ENCODE measurements at regions not wholly inside any gene's neighbourhood (a gene's known extent, or its start where the extent isn't known, plus 50 kb on each side); places are given as distances from the start of the nearest gene placed in this dataset.

DNA sequence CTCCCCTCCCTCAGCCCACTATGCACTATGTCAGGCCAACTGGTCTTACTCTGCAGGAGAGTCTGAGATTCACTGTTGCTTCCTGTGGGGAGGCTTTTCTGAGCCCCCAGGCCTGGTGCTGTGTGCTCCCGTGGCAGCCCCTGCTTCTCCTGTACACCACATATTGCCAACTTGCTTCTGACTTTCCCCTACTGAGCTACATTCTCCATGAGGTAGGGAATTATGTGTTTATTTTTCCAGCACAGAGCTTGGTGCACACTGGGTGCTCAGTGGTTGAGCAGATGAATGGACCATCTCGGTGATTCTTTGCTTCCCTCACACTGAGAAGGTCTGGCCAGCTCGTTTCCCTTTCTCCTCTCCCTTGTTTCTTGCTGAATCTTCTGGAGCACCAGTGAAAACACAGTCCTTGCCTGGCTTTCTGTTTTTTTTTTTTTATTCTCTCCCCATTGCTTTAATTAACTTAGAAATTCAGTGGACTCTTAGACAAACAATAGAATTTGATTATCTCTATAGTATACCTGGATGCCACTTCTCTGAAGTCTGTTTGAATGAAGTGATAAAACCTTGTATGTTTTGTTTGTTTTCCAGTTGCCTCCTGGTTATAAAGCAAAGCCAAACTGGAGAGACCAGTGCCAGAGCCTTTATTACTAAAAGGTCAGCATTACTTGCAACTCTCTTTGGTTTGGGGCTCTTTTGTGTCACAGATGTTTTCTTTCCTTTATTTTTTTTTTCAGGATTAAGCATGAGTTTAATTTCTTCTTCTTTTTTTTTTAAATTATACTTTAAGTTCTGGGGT lies 50.3 kb upstream of the CNIH3 start:
- ChIA-PET CTCF (interaction anchor here (0.7 to 1.2 kb wide), 2 partner anchors 51 to 86 kb away, joined by 3 to 4 read pairs; partner anchors contain the start of gene CNIH3), POLR2A (ENCODE audit: unreplicated experiment) (interaction anchor here (0.6 to 1.0 kb wide), 3 partner anchors 54 to 809 kb away, joined by 3 read pairs; no protein-coding TSS in a partner anchor)
- Histone ChIP-seq H4K20me1 (ENCODE audit: low read length) (no peaks in the 10 kb centered on the region), H3K27me3 (ENCODE audit: low read length) (no peaks in the 10 kb centered on the region), H3K36me3 (ENCODE audit: low read depth, low read length) (no peaks in the 10 kb centered on the region), H2AFZ (ENCODE audit: low read length) (peak overlapping the region; percentile 50), H3K4me1 (ENCODE audit: insufficient read depth, low read length) (peaks cover 47% of the 10 kb centered on the region), H3K4me3 (ENCODE audit: low read length) (peak overlapping the region; percentile 43), H3K9me3 (ENCODE audit: low read length) (no peaks in the 10 kb centered on the region), H3K9ac (ENCODE audit: low read length) (peak overlapping the region; percentile 73), H3K79me2 (ENCODE audit: low read length) (no peaks in the 10 kb centered on the region), H3K9me2 (replicated peaks; ENCODE audit: low read length) (no peaks in the 10 kb centered on the region), H3K4me2 (ENCODE audit: low read length) (peak overlapping the region; percentile 76), H3K27ac (ENCODE audit: low read length) (peak overlapping the region; percentile 94), H3F3A (ENCODE audit: low read length, unreplicated experiment) (peaks cover 34% of the 10 kb centered on the region)
- DNase-seq (peak; percentile 57), ATAC-seq (peak; percentile 3)
- TSS peak; percentile 64 for BruUV-seq (replicated peaks)
- TF ChIP-seq CTCF (conservative IDR thresholded peaks at IDR 0.05; ENCODE audit: low read depth, low read length) = no peak
- TF ChIP-seq EZH2 (IDR thresholded peaks at IDR 0.05; ENCODE audit: low read length, unreplicated experiment) = no peak
- no peak for TF ChIP-seq EZH2phosphoT487 (IDR thresholded peaks at IDR 0.05; ENCODE audit: borderline replicate concordance, low read length)
- intact Hi-C loops (cut with micrococcal nuclease) = loop anchor here (1.0 to 5.0 kb wide), 5 partner anchors 24 to 134 kb away; partner anchors contain the start of genes CNIH3 and WDR26

All from PC-3 (cell line).